Stomach (tissue), 8 donors: ENCODE measurements at regions not wholly inside any gene's neighbourhood (a gene's known extent, or its start where the extent isn't known, plus 50 kb on each side); places are given as distances from the start of the nearest gene placed in this dataset.

Experiments used
- DNase-seq, 2 donors: peaks; one replicate each; pipeline versions ENCODE4 v3.0.0 to v3.0.0-alpha.2; 2013 to 2019
- H3K27ac ChIP-seq, 5 donors: fragments of 200-600 bp in 4 of 5; sonication (generic) in 4 of 5; one replicate each; pipeline ENCODE4 v1.5.1; 2013 to 2019; ENCODE audit warnings: mild to moderate bottlenecking in 1 of 5, moderate library complexity in 1 of 5
- H3K27me3 ChIP-seq, 3 donors: fragments of 200-600 bp; sonication (generic); one replicate each; pipeline ENCODE4 v1.5.1; 2017 to 2019; ENCODE audit warnings: mixed run types in 1 of 3
- H3K36me3 ChIP-seq, 4 donors: fragments of 200-600 bp; sonication (generic); 1 replicate in 3 of 4; 2 replicates in 1 of 4; pipeline ENCODE4 v1.5.1; 2016 to 2019
- H3K4me1 ChIP-seq, 4 donors: fragments of 200-600 bp; sonication (generic); one replicate each; pipeline ENCODE4 v1.5.1; 2016 to 2019
- H3K4me3 ChIP-seq, 4 donors: fragments of 200-600 bp; sonication (generic) in 3 of 4; one replicate each; pipeline ENCODE4 v1.5.1; 2016 to 2019; ENCODE audit warnings: mild to moderate bottlenecking in 1 of 4
- H3K9me3 ChIP-seq, 4 donors: fragments of 200-600 bp; sonication (generic); one replicate each; pipeline ENCODE4 v1.5.1; 2016 to 2019
- EP300 ChIP-seq: sonication (generic); formaldehyde crosslinking; IDR thresholded peaks from one replicate; pipeline ENCODE4 v1.6.1; 2017; ENCODE audit warnings: antibody characterized with exemption
- POLR2A ChIP-seq, 4 donors: fragments of 450-650 bp; IDR thresholded peaks; one replicate each; pipeline ENCODE4 v1.6.1; 2016; ENCODE audit warnings: antibody characterized with exemption in 4 of 4, control low read depth in 2 of 4, mild to moderate bottlenecking in 1 of 4, moderate library complexity in 1 of 4
- POLR2AphosphoS5 ChIP-seq, 3 donors: sonication (generic); formaldehyde crosslinking; IDR thresholded peaks; one replicate each; pipeline ENCODE4 v1.6.1; 2016; ENCODE audit warnings: antibody characterized with exemption in 3 of 3
- WGBS, 5 donors: extraction: QIAGEN DNeasy Blood & Tissue Kit in 3 of 5; methylation state at CpG; one replicate each; pipeline versions ENCODE4 v1.1.5 to v1.1.7; 2013 to 2018; 5-methylcytosine and 5-hydroxymethylcytosine counted together
- intact Hi-C: fragments of 100-400 bp; cut with DNase I; formaldehyde crosslinking; loops from one replicate; pipeline ENCODE4 v1.15.1; 2023; ENCODE audit warnings: low total_unique reads
- TF ChIP-seq, protein P1 (sequence below), 7 experiments: fragments of 450-650 bp in 4 of 7; fragments of 200-600 bp in 3 of 7; sonication (generic) in 3 of 7; IDR thresholded peaks; one replicate each; pipeline ENCODE4 v1.5.1; 2016 to 2019; ENCODE audit warnings: antibody characterized with exemption in 7 of 7, control low read depth in 2 of 7, mild to moderate bottlenecking in 1 of 7
- donor health status: healthy with polysubstance abuse.
- donor health status: Bipolar disorder and iron deficiency.
- donor health status: healthy.

GRCh38 chr6:92635553-92636153, 783.7 kb downstream of the EPHA7 start:
- no peak overlapping the region for H3K4me3 ChIP-seq
- WGBS, 5 donors = 78 to 84% (median 79%) methylated on average over 3 of the region's 3 CpGs
- H3K27me3 ChIP-seq = no peaks in the 10 kb centered on the region
- intact Hi-C loops = no loop called here
- DNase-seq = no peak
- H3K27ac ChIP-seq = no peak overlapping the region
- H3K9me3 ChIP-seq = no peaks in the 10 kb centered on the region
- H3K36me3 ChIP-seq = no peaks in the 10 kb centered on the region
- no peaks in the 10 kb centered on the region for H3K4me1 ChIP-seq
- TF ChIP-seq, protein P1, sequence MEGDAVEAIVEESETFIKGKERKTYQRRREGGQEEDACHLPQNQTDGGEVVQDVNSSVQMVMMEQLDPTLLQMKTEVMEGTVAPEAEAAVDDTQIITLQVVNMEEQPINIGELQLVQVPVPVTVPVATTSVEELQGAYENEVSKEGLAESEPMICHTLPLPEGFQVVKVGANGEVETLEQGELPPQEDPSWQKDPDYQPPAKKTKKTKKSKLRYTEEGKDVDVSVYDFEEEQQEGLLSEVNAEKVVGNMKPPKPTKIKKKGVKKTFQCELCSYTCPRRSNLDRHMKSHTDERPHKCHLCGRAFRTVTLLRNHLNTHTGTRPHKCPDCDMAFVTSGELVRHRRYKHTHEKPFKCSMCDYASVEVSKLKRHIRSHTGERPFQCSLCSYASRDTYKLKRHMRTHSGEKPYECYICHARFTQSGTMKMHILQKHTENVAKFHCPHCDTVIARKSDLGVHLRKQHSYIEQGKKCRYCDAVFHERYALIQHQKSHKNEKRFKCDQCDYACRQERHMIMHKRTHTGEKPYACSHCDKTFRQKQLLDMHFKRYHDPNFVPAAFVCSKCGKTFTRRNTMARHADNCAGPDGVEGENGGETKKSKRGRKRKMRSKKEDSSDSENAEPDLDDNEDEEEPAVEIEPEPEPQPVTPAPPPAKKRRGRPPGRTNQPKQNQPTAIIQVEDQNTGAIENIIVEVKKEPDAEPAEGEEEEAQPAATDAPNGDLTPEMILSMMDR (IDR thresholded peaks at IDR 0.05) = no peak
- no peak for TF ChIP-seq EP300
- TF ChIP-seq POLR2AphosphoS5 (IDR thresholded peaks at IDR 0.05) = no peak
- TF ChIP-seq POLR2A (IDR thresholded peaks at IDR 0.05) = no peak

- WGBS, 5 donors = 50 to 58% (median 54%) methylated on average over 3 of the region's 3 CpGs
- no peak for DNase-seq
- TF ChIP-seq POLR2AphosphoS5 (IDR thresholded peaks at IDR 0.05) = no peak
- no peak for TF ChIP-seq EP300
- no peak for TF ChIP-seq POLR2A (IDR thresholded peaks at IDR 0.05)
- TF ChIP-seq, protein P1 (IDR thresholded peaks at IDR 0.05) = no peak
These were observed 784.8 kb downstream of the EPHA7 start for GRCh38 chr6:92634561-92634960.

DNA sequence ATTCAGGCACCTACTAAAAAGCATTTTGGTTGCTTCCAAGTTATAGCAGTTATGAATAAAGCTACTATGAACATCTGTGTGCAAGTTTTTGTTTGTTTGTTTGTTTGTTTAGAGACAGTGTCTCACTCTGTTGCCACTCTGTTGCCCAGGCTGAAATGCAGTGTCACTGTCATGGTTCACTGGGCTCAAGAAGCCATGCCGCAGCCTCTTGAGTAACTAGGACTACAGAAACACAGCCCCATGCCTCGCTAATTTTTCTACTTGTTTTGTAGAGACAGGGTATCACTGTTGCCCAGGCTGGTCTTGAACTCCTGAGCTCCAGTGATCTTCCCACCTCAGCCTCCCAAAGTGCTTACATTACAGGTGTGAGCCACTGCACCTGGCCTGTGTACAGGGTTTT, 795.9 kb downstream of the EPHA7 start:
- H3K4me1 ChIP-seq = no peaks in the 10 kb centered on the region
- H3K9me3 ChIP-seq = peaks cover 0 to 3% (median 0%) of the 10 kb centered on the region in 4 donors
- no peak for TF ChIP-seq POLR2A (IDR thresholded peaks at IDR 0.05)
- TF ChIP-seq, protein P1 (IDR thresholded peaks at IDR 0.05) = no peak
- TF ChIP-seq EP300 = no peak
- no peak for TF ChIP-seq POLR2AphosphoS5 (IDR thresholded peaks at IDR 0.05)
- no peak overlapping the region for H3K27ac ChIP-seq
- H3K4me3 ChIP-seq = no peak overlapping the region
- WGBS, 5 donors = 90 to 100% (median 93%) methylated on average over 2 of the region's 2 CpGs
- no peaks in the 10 kb centered on the region for H3K27me3 ChIP-seq
- no peak for DNase-seq
- intact Hi-C loops = no loop called here
- H3K36me3 ChIP-seq = no peaks in the 10 kb centered on the region

More at GRCh38 chr6:92634561-92634960, 784.8 kb downstream of the EPHA7 start:
- Histone ChIP-seq H3K36me3 (no peaks in the 10 kb centered on the region), H3K27me3 (no peaks in the 10 kb centered on the region), H3K4me3 (no peak overlapping the region), H3K27ac (no peak overlapping the region), H3K9me3 (no peaks in the 10 kb centered on the region), H3K4me1 (no peaks in the 10 kb centered on the region)
- intact Hi-C loops = no loop called here

DNA sequence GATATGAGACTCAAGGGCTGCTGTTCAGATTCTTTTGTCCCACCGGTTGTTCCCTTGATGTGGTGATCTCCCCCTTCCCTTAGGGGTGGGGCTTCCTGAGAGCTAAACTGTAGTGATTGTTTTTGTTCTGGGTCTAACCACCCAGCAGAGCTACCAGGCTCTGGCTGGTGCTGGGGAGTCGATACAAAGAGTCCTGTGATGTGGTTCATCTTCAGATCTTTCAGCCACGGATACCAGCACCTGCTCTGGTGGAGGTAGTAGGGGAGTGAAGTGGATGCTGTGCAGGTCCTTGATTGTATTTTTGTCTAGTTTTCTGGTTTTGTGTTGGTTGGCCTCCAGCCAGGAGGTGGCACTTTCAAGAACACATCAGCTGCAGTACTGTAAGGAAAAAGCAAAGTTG, 801.6 kb downstream of the EPHA7 start:
- no peak overlapping the region for H3K27ac ChIP-seq
- H3K4me1 ChIP-seq = no peaks in the 10 kb centered on the region
- no peaks in the 10 kb centered on the region for H3K36me3 ChIP-seq
- no peaks in the 10 kb centered on the region for H3K27me3 ChIP-seq
- peak in 1 of 2 donors; percentile 17 for DNase-seq
- WGBS, 5 donors = 68 to 88% (median 73%) methylated on average over 3 of the region's 3 CpGs
- intact Hi-C loops = no loop called here
- peaks cover 0 to 14% (median 7%) of the 10 kb centered on the region in 4 donors for H3K9me3 ChIP-seq
- TF ChIP-seq POLR2AphosphoS5 (IDR thresholded peaks at IDR 0.05) = no peak
- no peak for TF ChIP-seq EP300
- TF ChIP-seq, protein P1 (IDR thresholded peaks at IDR 0.05) = no peak
- H3K4me3 ChIP-seq = no peak overlapping the region
